GM12873 (cell line): ENCODE measurements at regions not wholly inside any gene's neighbourhood (a gene's known extent, or its start where the extent isn't known, plus 50 kb on each side); places are given as distances from the start of the nearest gene placed in this dataset.

Experiments used
- CTCF ChIP-seq: IDR thresholded peaks from 2 replicates; pipeline ENCODE4 v1.5.1; 2012; ENCODE audit warnings: low read depth, mild to moderate bottlenecking, moderate library complexity, low read length, control low read depth; ENCODE audit not compliant: insufficient read depth; ENCODE audit errors: missing control alignments

GRCh38 chr12:86911973-86912372, 655.8 kb upstream of the MGAT4C start:
- TF ChIP-seq CTCF = no peak

GRCh38 chr12:86903159-86903558, 647.0 kb upstream of the MGAT4C start:
- no peak for TF ChIP-seq CTCF

GRCh38 chr12:86860776-86861175, 604.6 kb upstream of the MGAT4C start:
- no peak for TF ChIP-seq CTCF

- no peak for TF ChIP-seq CTCF
Measured at GRCh38 chr12:86852451-86852850, 596.3 kb upstream of the MGAT4C start.

GRCh38 chr12:86838711-86839110, 582.5 kb upstream of the MGAT4C start:
- TF ChIP-seq CTCF = no peak

GRCh38 chr12:86838260-86838659, 582.1 kb upstream of the MGAT4C start:
- TF ChIP-seq CTCF = no peak

- TF ChIP-seq CTCF = no peak
Measured at GRCh38 chr12:86837246-86837645, 581.1 kb upstream of the MGAT4C start.

GRCh38 chr12:86834217-86834616, 578.0 kb upstream of the MGAT4C start:
- no peak for TF ChIP-seq CTCF
